DND-41 (cell line): ENCODE measurements at regions not wholly inside any gene's neighbourhood (a gene's known extent, or its start where the extent isn't known, plus 50 kb on each side); places are given as distances from the start of the nearest gene placed in this dataset.
"Not testable (repeated sequence)": the region's sequence is repeated elsewhere in the genome, so short reads cannot be mapped to it uniquely, and the experiment has no call there.

Experiments used
- CTCF ChIP-seq: IDR thresholded peaks from 2 replicates; pipeline ENCODE4 v1.5.1; 2012; ENCODE audit warnings: borderline replicate concordance, low read length, moderate library complexity, mild to moderate bottlenecking; ENCODE audit not compliant: poor library complexity, severe bottlenecking; ENCODE audit errors: extremely low read depth
- EZH2 ChIP-seq: IDR thresholded peaks from 3 replicates; pipeline ENCODE4 v1.6.1; 2012; ENCODE audit warnings: borderline replicate concordance, low read depth, mild to moderate bottlenecking, moderate library complexity, low read length, inconsistent platforms; ENCODE audit not compliant: severe bottlenecking

GRCh38 chr2:194504876-194505275 is 1152.2 kb upstream of the SLC39A10 start:
- TF ChIP-seq CTCF, EZH2: not testable (repeated sequence)
